HG02840 (cell line): ENCODE measurements at regions not wholly inside any gene's neighbourhood (a gene's known extent, or its start where the extent isn't known, plus 50 kb on each side); places are given as distances from the start of the nearest gene placed in this dataset.

Experiments
- ATAC-seq: cut with Tn5 transposase; IDR thresholded peaks from one replicate; pipeline ENCODE4 v1.9.1; 2021; ENCODE audit warnings: mild to moderate bottlenecking, moderate library complexity, moderate number of reproducible peaks; ENCODE audit not compliant: unreplicated experiment, low FRiP score

DNA sequence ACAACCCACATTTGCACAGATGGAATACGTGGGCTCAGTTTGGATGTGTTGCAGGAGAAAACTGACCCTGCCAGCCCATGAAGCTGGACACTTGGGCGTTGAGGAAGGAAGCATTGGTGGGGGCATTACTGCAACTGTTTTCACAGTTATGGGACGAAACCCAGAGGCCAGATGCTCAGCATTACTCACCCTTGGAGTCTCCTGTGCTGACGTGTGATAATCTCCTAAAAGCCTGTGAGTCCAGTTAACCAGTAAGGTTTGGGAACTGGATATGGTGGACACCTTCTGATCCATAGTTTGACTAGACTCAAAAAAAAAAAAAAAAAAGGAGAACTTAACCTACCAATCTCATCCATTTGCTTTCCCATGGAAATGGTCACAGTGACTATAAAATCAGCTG is 52.8 kb upstream of the EGLN3 start:
- ATAC-seq = no peak

DNA sequence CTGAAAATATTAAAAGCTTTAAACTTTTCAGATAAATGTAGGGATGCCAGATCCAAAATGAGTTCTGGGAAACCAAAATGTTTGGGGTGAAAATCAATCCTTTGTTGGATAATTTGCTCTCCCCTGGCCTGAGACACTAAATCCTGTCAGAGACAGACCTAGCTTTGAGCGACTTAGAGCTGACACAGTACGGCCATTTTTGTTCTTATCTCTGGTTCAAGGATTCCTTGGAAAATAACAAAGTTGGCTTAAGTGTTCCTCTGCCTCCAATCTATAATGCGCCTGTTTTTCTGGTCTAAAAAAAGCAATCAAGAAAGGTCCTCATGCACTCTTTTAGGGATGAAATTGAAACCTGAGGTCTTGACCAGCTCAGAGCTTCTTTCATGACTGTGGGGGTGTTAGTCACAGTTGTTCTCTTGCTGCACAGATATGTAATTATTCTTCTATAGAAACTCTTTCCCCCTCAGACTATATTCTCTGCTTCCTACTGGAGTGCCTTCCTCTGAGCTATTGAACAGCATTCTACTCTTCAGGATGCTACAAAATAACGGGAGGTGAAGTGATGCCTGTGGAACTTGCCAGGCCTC is 52.3 kb upstream of the EGLN3 start:
- ATAC-seq = no peak
